B cell (primary cell): ENCODE measurements at regions not wholly inside any gene's neighbourhood (a gene's known extent, or its start where the extent isn't known, plus 50 kb on each side); places are given as distances from the start of the nearest gene placed in this dataset.

Experiments
- ATAC-seq: fragments of 200-7000 bp; cut with Tn5 transposase; one replicate; pipeline ENCODE4 v1.10.0; 2021; ENCODE audit warnings: low read depth, mild to moderate bottlenecking, moderate number of reproducible peaks, moderate library complexity
- CTCF ChIA-PET: fragments of 350-600 bp; sonication (Branson Sonifier 250); formaldehyde crosslinking; loops from one replicate; lab custom pipeline; 2021; ENCODE audit warnings: antibody characterized with exemption, inconsistent platforms; lab: Charles Lee
- POLR2A ChIA-PET: fragments of 350-600 bp; sonication (Branson Sonifier 250); formaldehyde crosslinking; loops from one replicate; lab custom pipeline; 2021; ENCODE audit warnings: antibody characterized with exemption; lab: Charles Lee
- DNase-seq: peaks from one replicate; pipeline ENCODE4 v3.0.0; 2013
- H2AFZ ChIP-seq: 2 replicates; pipeline ENCODE4 v1.6.1; 2012; ENCODE audit warnings: mild to moderate bottlenecking, low read depth, low read length; ENCODE audit not compliant: insufficient read depth, poor library complexity, severe bottlenecking
- H3K27ac ChIP-seq, 2 donors: 1 replicate in 1 of 2; 2 replicates in 1 of 2; pipeline ENCODE4 v1.5.1; 2012 to 2013; ENCODE audit warnings: low read length in 2 of 2, mild to moderate bottlenecking in 2 of 2, moderate library complexity in 1 of 2
- H3K27me3 ChIP-seq, 4 experiments: fragments of 200-600 bp in 1 of 4; sonication (generic) in 1 of 4; replicated peaks in 1 of 4; 1 replicate in 2 of 4; 2 replicates in 2 of 4; pipeline versions ENCODE4 v1.6.1 to v1.7.0; 2013 to 2016; ENCODE audit warnings: low read length in 3 of 4, mild to moderate bottlenecking in 2 of 4, mixed read lengths in 1 of 4, moderate library complexity in 1 of 4; ENCODE audit not compliant: insufficient read depth in 4 of 4, control insufficient read depth in 3 of 4; ENCODE audit errors: control extremely low read depth in 1 of 4
- H3K36me3 ChIP-seq, 2 experiments: replicated peaks in 1 of 2; 1 replicate in 1 of 2; 2 replicates in 1 of 2; pipeline versions ENCODE4 v1.6.1 to v1.7.1; 2013; ENCODE audit warnings: low read length in 1 of 2; ENCODE audit not compliant: insufficient read depth in 2 of 2, control insufficient read depth in 1 of 2; ENCODE audit errors: control extremely low read depth in 1 of 2, extremely low read depth in 1 of 2
- H3K4me1 ChIP-seq, 2 donors: fragments of 200-600 bp in 1 of 2; sonication (generic) in 1 of 2; 1 replicate in 1 of 2; 2 replicates in 1 of 2; pipeline versions ENCODE4 v1.5.1 to v1.6.1; 2013 to 2017; ENCODE audit warnings: low read length in 2 of 2; ENCODE audit not compliant: control insufficient read depth in 2 of 2, insufficient read depth in 2 of 2
- H3K4me2 ChIP-seq: replicated peaks from 2 replicates; pipeline ENCODE3; 2012; ENCODE audit warnings: mild to moderate bottlenecking, low read depth, low read length; ENCODE audit not compliant: poor library complexity, severe bottlenecking
- H3K4me3 ChIP-seq, 5 experiments: fragments of 200-600 bp in 1 of 5; sonication (generic) in 1 of 5; 1 replicate in 3 of 5; 2 replicates in 2 of 5; pipeline versions ENCODE4 v1.5.1 to v1.7.0; 2011 to 2016; ENCODE audit warnings: low read length in 4 of 5, mild to moderate bottlenecking in 4 of 5, low read depth in 2 of 5, control low read depth in 1 of 5, moderate library complexity in 1 of 5; ENCODE audit not compliant: insufficient read depth in 1 of 5; ENCODE audit errors: control extremely low read depth in 1 of 5, extremely low read depth in 1 of 5
- H3K79me2 ChIP-seq: fragments of 200-600 bp; sonication (generic); one replicate; pipeline ENCODE4 v1.6.0; 2016; ENCODE audit warnings: low read length; ENCODE audit not compliant: control insufficient read depth, insufficient read depth
- H3K9ac ChIP-seq: fragments of 200-600 bp; sonication (generic); 2 replicates; pipeline ENCODE4 v1.6.1; 2017; ENCODE audit warnings: mild to moderate bottlenecking, low read length, moderate library complexity
- H3K9me3 ChIP-seq, 3 donors: one replicate each; pipeline versions ENCODE4 v1.6.1 to v1.7.1; 2013; ENCODE audit warnings: low read length in 2 of 3; ENCODE audit not compliant: control insufficient read depth in 2 of 3, insufficient read depth in 1 of 3; ENCODE audit errors: control extremely low read depth in 1 of 3
- H4K20me1 ChIP-seq: 2 replicates; pipeline ENCODE4 v1.6.0; 2012; ENCODE audit warnings: mild to moderate bottlenecking, low read length; ENCODE audit not compliant: insufficient read depth, control insufficient read depth, poor library complexity, severe bottlenecking
- H3K27ac Mint-ChIP-seq: one replicate; pipeline ENCODE4 v1.8.0; 2021; ENCODE audit warnings: mixed read lengths
- H3K27me3 Mint-ChIP-seq: one replicate; pipeline ENCODE4 v1.8.0; 2021; ENCODE audit warnings: mixed read lengths
- H3K4me1 Mint-ChIP-seq: one replicate; pipeline ENCODE4 v1.8.0; 2021; ENCODE audit warnings: mixed read lengths
- H3K4me3 Mint-ChIP-seq: one replicate; pipeline ENCODE4 v1.8.0; 2021; ENCODE audit warnings: mixed read lengths
- H3K9me3 Mint-ChIP-seq: one replicate; pipeline ENCODE4 v1.8.0; 2022; ENCODE audit warnings: mixed read lengths; ENCODE audit not compliant: insufficient read depth
- EZH2 ChIP-seq: IDR thresholded peaks from 2 replicates; pipeline ENCODE4 v1.6.1; 2012; ENCODE audit warnings: borderline replicate concordance, low read depth, mild to moderate bottlenecking, moderate library complexity, low read length; ENCODE audit not compliant: insufficient read depth, poor library complexity, severe bottlenecking
- WGBS: methylation state at CpG from one replicate; pipeline ENCODE4 v1.1.5; 2013; ENCODE audit warnings: missing lambda C conversion rate; ENCODE audit not compliant: insufficient coverage; 5-methylcytosine and 5-hydroxymethylcytosine counted together
- intact Hi-C: fragments of 100-400 bp; cut with micrococcal nuclease; formaldehyde crosslinking; loops from one replicate; pipeline ENCODE4 v1.10.0; 2022
- TF ChIP-seq, protein P1 (sequence below): fragments of 200-600 bp; IDR thresholded peaks from one replicate; pipeline ENCODE4 v1.8.0; 2022; ENCODE audit warnings: antibody characterized with exemption, mild to moderate bottlenecking

DNA sequence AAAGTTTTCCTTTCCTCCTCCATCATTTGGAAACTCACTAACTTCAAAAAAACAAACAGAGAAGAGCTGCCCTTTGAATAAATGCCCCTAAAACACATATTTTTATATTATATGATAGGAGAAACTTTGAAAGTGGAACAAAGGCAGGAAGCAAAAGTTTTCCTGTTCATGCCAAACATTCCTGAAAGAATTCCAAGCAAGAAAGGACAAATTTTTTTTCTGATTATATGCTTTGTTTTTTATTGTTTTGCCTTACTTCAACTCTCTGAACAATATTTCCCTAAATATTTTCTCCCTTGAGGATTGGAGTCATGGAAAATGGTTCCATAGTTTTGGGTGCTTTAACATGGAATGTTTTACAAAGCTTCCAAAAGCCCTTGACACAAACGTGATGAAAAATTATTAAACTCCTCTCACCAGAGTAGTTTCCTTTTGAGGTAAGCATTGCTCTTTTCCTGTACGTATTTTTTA is 638.5 kb upstream of the CAMK1G start:
- ChIA-PET POLR2A (no interaction called here), CTCF (no interaction called here)
- H3K4me1 ChIP-seq = no peaks in the 10 kb centered on the region
- H3K79me2 ChIP-seq = no peaks in the 10 kb centered on the region
- no peak for DNase-seq
- intact Hi-C loops = no loop called here
- no peak overlapping the region for H3K4me3 Mint-ChIP-seq
- ATAC-seq = no peak
- no CpG with 5 or more reads among the region's 2 CpGs for WGBS
- H3K27me3 Mint-ChIP-seq = no peaks in the 10 kb centered on the region
- H3K4me2 ChIP-seq = no peak overlapping the region
- no peak overlapping the region for H3K9ac ChIP-seq
- H3K27me3 ChIP-seq = no peaks in the 10 kb centered on the region
- no peak overlapping the region for H2AFZ ChIP-seq
- H4K20me1 ChIP-seq = no peaks in the 10 kb centered on the region
- no peak overlapping the region for H3K27ac Mint-ChIP-seq
- no peak for TF ChIP-seq EZH2
- TF ChIP-seq, protein P1, sequence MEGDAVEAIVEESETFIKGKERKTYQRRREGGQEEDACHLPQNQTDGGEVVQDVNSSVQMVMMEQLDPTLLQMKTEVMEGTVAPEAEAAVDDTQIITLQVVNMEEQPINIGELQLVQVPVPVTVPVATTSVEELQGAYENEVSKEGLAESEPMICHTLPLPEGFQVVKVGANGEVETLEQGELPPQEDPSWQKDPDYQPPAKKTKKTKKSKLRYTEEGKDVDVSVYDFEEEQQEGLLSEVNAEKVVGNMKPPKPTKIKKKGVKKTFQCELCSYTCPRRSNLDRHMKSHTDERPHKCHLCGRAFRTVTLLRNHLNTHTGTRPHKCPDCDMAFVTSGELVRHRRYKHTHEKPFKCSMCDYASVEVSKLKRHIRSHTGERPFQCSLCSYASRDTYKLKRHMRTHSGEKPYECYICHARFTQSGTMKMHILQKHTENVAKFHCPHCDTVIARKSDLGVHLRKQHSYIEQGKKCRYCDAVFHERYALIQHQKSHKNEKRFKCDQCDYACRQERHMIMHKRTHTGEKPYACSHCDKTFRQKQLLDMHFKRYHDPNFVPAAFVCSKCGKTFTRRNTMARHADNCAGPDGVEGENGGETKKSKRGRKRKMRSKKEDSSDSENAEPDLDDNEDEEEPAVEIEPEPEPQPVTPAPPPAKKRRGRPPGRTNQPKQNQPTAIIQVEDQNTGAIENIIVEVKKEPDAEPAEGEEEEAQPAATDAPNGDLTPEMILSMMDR = no peak
- H3K4me1 Mint-ChIP-seq = no peaks in the 10 kb centered on the region
- no peaks in the 10 kb centered on the region for H3K9me3 ChIP-seq
- no peak overlapping the region for H3K27ac ChIP-seq
- H3K36me3 ChIP-seq = no peaks in the 10 kb centered on the region
- no peak overlapping the region for H3K4me3 ChIP-seq
- H3K9me3 Mint-ChIP-seq = no peaks in the 10 kb centered on the region

DNA sequence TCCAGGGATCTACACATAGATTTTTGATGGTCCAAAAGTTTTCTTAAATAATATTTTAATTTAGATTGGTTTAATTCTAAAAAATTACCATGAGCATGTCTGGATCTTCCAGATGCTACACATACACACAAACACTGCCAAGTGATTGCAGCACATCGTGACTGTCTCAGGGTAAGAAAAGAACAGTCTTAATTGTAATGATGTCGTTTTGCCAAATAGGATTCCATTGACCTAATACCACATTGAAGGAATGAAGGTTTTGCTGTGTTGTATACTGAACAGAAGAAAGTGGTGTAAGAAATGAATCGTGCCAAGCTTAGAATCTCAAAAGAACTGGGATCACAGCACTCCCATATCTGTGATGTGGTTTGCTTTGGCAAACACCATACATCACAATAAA is 633.3 kb upstream of the CAMK1G start:
- POLR2A ChIA-PET = no interaction called here
- Mint-ChIP-seq H3K27me3 (no peaks in the 10 kb centered on the region), H3K4me1 (no peaks in the 10 kb centered on the region), H3K9me3 (no peaks in the 10 kb centered on the region), H3K27ac (no peak overlapping the region), H3K4me3 (no peak overlapping the region)
- Histone ChIP-seq H3K4me2 (no peak overlapping the region), H3K79me2 (no peaks in the 10 kb centered on the region), H3K4me1 (no peaks in the 10 kb centered on the region), H3K9ac (no peak overlapping the region), H2AFZ (no peak overlapping the region), H3K27ac (no peak overlapping the region), H3K27me3 (no peaks in the 10 kb centered on the region), H3K9me3 (no peaks in the 10 kb centered on the region), H3K36me3 (no peaks in the 10 kb centered on the region), H3K4me3 (no peak overlapping the region), H4K20me1 (no peaks in the 10 kb centered on the region)
- CTCF ChIA-PET = no interaction called here
- TF ChIP-seq, protein P1 = no peak
- TF ChIP-seq EZH2 = no peak
- no peak for DNase-seq
- intact Hi-C loops = no loop called here
- WGBS = no CpG with 5 or more reads among the region's 3 CpGs
- ATAC-seq = no peak
